Uterus (tissue), 3 donors: ENCODE measurements at regions not wholly inside any gene's neighbourhood (a gene's known extent, or its start where the extent isn't known, plus 50 kb on each side); places are given as distances from the start of the nearest gene placed in this dataset.

Source experiments
- DNase-seq, 2 donors: peaks; one replicate each; pipeline ENCODE4 v3.0.0-alpha.2; 2019 to 2020
- H3K27ac ChIP-seq, 2 donors: fragments of 200-600 bp; sonication (generic); 1 replicate in 1 of 2; 2 replicates in 1 of 2; pipeline ENCODE4 v1.5.1; 2016 to 2018
- H3K27me3 ChIP-seq, 2 donors: fragments of 200-600 bp; sonication (generic); one replicate each; pipeline ENCODE4 v1.5.1; 2018 to 2019; ENCODE audit warnings: control low read depth in 1 of 2
- H3K36me3 ChIP-seq, 2 donors: fragments of 200-600 bp; sonication (generic); one replicate each; pipeline ENCODE4 v1.5.1; 2019; ENCODE audit warnings: control low read depth in 1 of 2
- H3K4me1 ChIP-seq, 2 donors: fragments of 200-600 bp; sonication (generic); one replicate each; pipeline ENCODE4 v1.5.1; 2018 to 2019; ENCODE audit warnings: control low read depth in 1 of 2
- H3K4me3 ChIP-seq, 2 donors: fragments of 200-600 bp; sonication (generic); 1 replicate in 1 of 2; 2 replicates in 1 of 2; pipeline ENCODE4 v1.5.1; 2018 to 2019; ENCODE audit warnings: mild to moderate bottlenecking in 1 of 2
- H3K9me3 ChIP-seq, 2 donors: fragments of 200-600 bp; sonication (generic); one replicate each; pipeline ENCODE4 v1.5.1; 2019; ENCODE audit warnings: control low read depth in 1 of 2
- CTCF ChIP-seq, 4 experiments: fragments of 200-600 bp in 2 of 4; fragments of 450-650 bp in 2 of 4; sonication (generic) in 2 of 4; IDR thresholded peaks; one replicate each; pipeline ENCODE4 v1.5.1; 2016 to 2019; ENCODE audit warnings: antibody characterized with exemption in 4 of 4, mild to moderate bottlenecking in 2 of 4, moderate library complexity in 1 of 4
- POLR2A ChIP-seq, 2 donors: fragments of 450-650 bp; IDR thresholded peaks; one replicate each; pipeline ENCODE4 v1.6.1; 2016; ENCODE audit warnings: antibody characterized with exemption in 2 of 2, mild to moderate bottlenecking in 1 of 2, moderate library complexity in 1 of 2
- intact Hi-C: fragments of 100-400 bp; cut with DNase I; formaldehyde crosslinking; loops from one replicate; pipeline ENCODE4 v1.15.1; 2023; ENCODE audit warnings: low total_unique reads
- donor health status: DM: yes; HTN: yes; CAD: no.

GRCh38 chr1:88371436-88372023 is 312.5 kb upstream of the PKN2 start:
- H3K27me3 ChIP-seq, result no peaks in the 10 kb centered on the region
- no peak for DNase-seq
- TF ChIP-seq CTCF (IDR thresholded peaks at IDR 0.05) (no peak), POLR2A (IDR thresholded peaks at IDR 0.05) (no peak)
- no peaks in the 10 kb centered on the region for H3K36me3 ChIP-seq
- no peak overlapping the region for H3K27ac ChIP-seq
- no peaks in the 10 kb centered on the region for H3K4me1 ChIP-seq
- intact Hi-C loops, result no loop called here
- H3K4me3 ChIP-seq, result no peak overlapping the region
- H3K9me3 ChIP-seq, result no peaks in the 10 kb centered on the region

- Histone ChIP-seq H3K4me1 (no peaks in the 10 kb centered on the region), H3K27ac (no peak overlapping the region), H3K4me3 (no peak overlapping the region), H3K27me3 (no peaks in the 10 kb centered on the region), H3K9me3 (no peaks in the 10 kb centered on the region), H3K36me3 (no peaks in the 10 kb centered on the region)
- intact Hi-C loops, result no loop called here
- no peak for TF ChIP-seq POLR2A (IDR thresholded peaks at IDR 0.05)
- TF ChIP-seq CTCF (IDR thresholded peaks at IDR 0.05), result no peak
- no peak for DNase-seq
These were observed 308.1 kb upstream of the PKN2 start for GRCh38 chr1:88375977-88376376.

GRCh38 chr1:88376421-88376820 is 307.7 kb upstream of the PKN2 start:
- no peak overlapping the region for H3K4me3 ChIP-seq
- H3K4me1 ChIP-seq, result no peaks in the 10 kb centered on the region

GRCh38 chr1:88378560-88378959 is 305.5 kb upstream of the PKN2 start:
- intact Hi-C loops, result no loop called here

More at GRCh38 chr1:88376421-88376820, 307.7 kb upstream of the PKN2 start:
- TF ChIP-seq POLR2A (IDR thresholded peaks at IDR 0.05) (no peak), CTCF (IDR thresholded peaks at IDR 0.05) (no peak)
- Histone ChIP-seq H3K27me3 (no peaks in the 10 kb centered on the region), H3K36me3 (no peaks in the 10 kb centered on the region), H3K27ac (no peak overlapping the region), H3K9me3 (no peaks in the 10 kb centered on the region)
- DNase-seq, result no peak
- intact Hi-C loops, result no loop called here

GRCh38 chr1:88394958-88395357 is 289.1 kb upstream of the PKN2 start:
- H3K4me3 ChIP-seq, result no peak overlapping the region
- H3K9me3 ChIP-seq, result no peaks in the 10 kb centered on the region
- intact Hi-C loops, result no loop called here

More at GRCh38 chr1:88378560-88378959, 305.5 kb upstream of the PKN2 start:
- no peaks in the 10 kb centered on the region for H3K4me1 ChIP-seq
- TF ChIP-seq CTCF (IDR thresholded peaks at IDR 0.05), result no peak
- TF ChIP-seq POLR2A (IDR thresholded peaks at IDR 0.05), result no peak
- DNase-seq, result no peak
- no peak overlapping the region for H3K27ac ChIP-seq
- H3K27me3 ChIP-seq, result no peaks in the 10 kb centered on the region
- no peaks in the 10 kb centered on the region for H3K9me3 ChIP-seq
- no peaks in the 10 kb centered on the region for H3K36me3 ChIP-seq
- no peak overlapping the region for H3K4me3 ChIP-seq

More at GRCh38 chr1:88394958-88395357, 289.1 kb upstream of the PKN2 start:
- H3K4me1 ChIP-seq, result no peaks in the 10 kb centered on the region
- H3K36me3 ChIP-seq, result no peaks in the 10 kb centered on the region
- DNase-seq, result no peak
- TF ChIP-seq CTCF (IDR thresholded peaks at IDR 0.05) (no peak), POLR2A (IDR thresholded peaks at IDR 0.05) (no peak)
- no peaks in the 10 kb centered on the region for H3K27me3 ChIP-seq
- no peak overlapping the region for H3K27ac ChIP-seq
